Spinal cord (tissue), 9 donors: ENCODE measurements at regions not wholly inside any gene's neighbourhood (a gene's known extent, or its start where the extent isn't known, plus 50 kb on each side); places are given as distances from the start of the nearest gene placed in this dataset.

ENCODE experiments used
- DNase-seq, 6 donors: peaks; one replicate each; pipeline versions ENCODE4 v3.0.0 to v3.0.0-alpha.2; 2013 to 2015; ENCODE audit warnings: low spot score in 6 of 6, low read depth in 4 of 6
- H3K27ac ChIP-seq: one replicate; pipeline ENCODE4 v1.5.1; 2013; ENCODE audit warnings: low read depth, low read length, control low read depth
- H3K27me3 ChIP-seq: one replicate; pipeline ENCODE4 v1.6.1; 2013; ENCODE audit warnings: low read length; ENCODE audit not compliant: control insufficient read depth, insufficient read depth
- H3K36me3 ChIP-seq: one replicate; pipeline ENCODE4 v1.6.1; 2013; ENCODE audit warnings: low read length; ENCODE audit not compliant: control insufficient read depth, insufficient read depth
- H3K4me1 ChIP-seq: one replicate; pipeline ENCODE4 v1.6.1; 2013; ENCODE audit warnings: low read length; ENCODE audit not compliant: control insufficient read depth, insufficient read depth
- H3K4me3 ChIP-seq: one replicate; pipeline ENCODE4 v1.5.1; 2013; ENCODE audit warnings: low read depth, low read length, control low read depth
- H3K9me3 ChIP-seq: one replicate; pipeline ENCODE4 v1.6.1; 2013; ENCODE audit warnings: low read length; ENCODE audit not compliant: control insufficient read depth, insufficient read depth
- WGBS: methylation state at CpG from one replicate; pipeline ENCODE4 v1.1.5; 2013; ENCODE audit warnings: missing lambda C conversion rate; ENCODE audit not compliant: insufficient coverage; 5-methylcytosine and 5-hydroxymethylcytosine counted together
- donor health status: healthy.

- Histone ChIP-seq H3K27me3 (no peaks in the 10 kb centered on the region), H3K9me3 (no peaks in the 10 kb centered on the region), H3K36me3 (no peaks in the 10 kb centered on the region), H3K4me1 (no peaks in the 10 kb centered on the region), H3K27ac (no peak overlapping the region), H3K4me3 (no peak overlapping the region)
- WGBS: no CpG with 5 or more reads among the region's 1 CpG
- DNase-seq: no peak
These were observed 319.7 kb downstream of the RAPGEF2 start for GRCh38 chr4:159422626-159423025.

GRCh38 chr4:159425737-159426305 lies 322.9 kb downstream of the RAPGEF2 start:
- H3K4me3 ChIP-seq: no peak overlapping the region
- DNase-seq: no peak
- no peak overlapping the region for H3K27ac ChIP-seq
- no peaks in the 10 kb centered on the region for H3K27me3 ChIP-seq
- H3K36me3 ChIP-seq: no peaks in the 10 kb centered on the region
- no peaks in the 10 kb centered on the region for H3K9me3 ChIP-seq
- WGBS: no CpG with 5 or more reads among the region's 4 CpGs
- H3K4me1 ChIP-seq: no peaks in the 10 kb centered on the region

- H3K36me3 ChIP-seq: no peaks in the 10 kb centered on the region
- H3K4me1 ChIP-seq: no peaks in the 10 kb centered on the region
- H3K4me3 ChIP-seq: no peak overlapping the region
- H3K27me3 ChIP-seq: no peaks in the 10 kb centered on the region
- 100% methylated on average over 1 of the region's 5 CpGs for WGBS
- DNase-seq: no peak
- H3K27ac ChIP-seq: no peak overlapping the region
- H3K9me3 ChIP-seq: no peaks in the 10 kb centered on the region
These were observed 325.4 kb downstream of the RAPGEF2 start for GRCh38 chr4:159428293-159428692.

GRCh38 chr4:159428975-159429692 lies 326.3 kb downstream of the RAPGEF2 start:
- H3K27ac ChIP-seq: no peak overlapping the region
- no peaks in the 10 kb centered on the region for H3K4me1 ChIP-seq

GRCh38 chr4:159429693-159430035 lies 326.8 kb downstream of the RAPGEF2 start:
- H3K4me3 ChIP-seq: no peak overlapping the region
- H3K27ac ChIP-seq: no peak overlapping the region
- H3K36me3 ChIP-seq: no peaks in the 10 kb centered on the region
- no CpG with 5 or more reads among the region's 3 CpGs for WGBS
- DNase-seq: no peak
- no peaks in the 10 kb centered on the region for H3K27me3 ChIP-seq
- H3K4me1 ChIP-seq: no peaks in the 10 kb centered on the region
- no peaks in the 10 kb centered on the region for H3K9me3 ChIP-seq

More at GRCh38 chr4:159428975-159429692, 326.3 kb downstream of the RAPGEF2 start:
- 80% methylated on average over 1 of the region's 6 CpGs for WGBS
- no peaks in the 10 kb centered on the region for H3K9me3 ChIP-seq
- no peaks in the 10 kb centered on the region for H3K27me3 ChIP-seq
- no peak overlapping the region for H3K4me3 ChIP-seq
- no peaks in the 10 kb centered on the region for H3K36me3 ChIP-seq
- no peak for DNase-seq

- 100% methylated on average over 3 of the region's 5 CpGs for WGBS
- H3K4me1 ChIP-seq: no peaks in the 10 kb centered on the region
- no peak overlapping the region for H3K27ac ChIP-seq
These were observed 328.0 kb downstream of the RAPGEF2 start for GRCh38 chr4:159430896-159431295.

GRCh38 chr4:159432436-159432835 lies 329.6 kb downstream of the RAPGEF2 start:
- H3K4me1 ChIP-seq: no peaks in the 10 kb centered on the region
- H3K4me3 ChIP-seq: no peak overlapping the region
- H3K9me3 ChIP-seq: no peaks in the 10 kb centered on the region
- H3K36me3 ChIP-seq: no peaks in the 10 kb centered on the region
- no peak overlapping the region for H3K27ac ChIP-seq
- WGBS: 70% methylated on average over 2 of the region's 3 CpGs
- no peaks in the 10 kb centered on the region for H3K27me3 ChIP-seq
- DNase-seq: no peak

More at GRCh38 chr4:159430896-159431295, 328.0 kb downstream of the RAPGEF2 start:
- no peak for DNase-seq
- Histone ChIP-seq H3K9me3 (no peaks in the 10 kb centered on the region), H3K36me3 (no peaks in the 10 kb centered on the region), H3K4me3 (no peak overlapping the region), H3K27me3 (no peaks in the 10 kb centered on the region)

GRCh38 chr4:159433337-159433736 lies 330.5 kb downstream of the RAPGEF2 start:
- no peaks in the 10 kb centered on the region for H3K27me3 ChIP-seq
- no CpG with 5 or more reads among the region's 3 CpGs for WGBS
- H3K4me3 ChIP-seq: no peak overlapping the region
- no peaks in the 10 kb centered on the region for H3K4me1 ChIP-seq
- DNase-seq: no peak
- no peaks in the 10 kb centered on the region for H3K9me3 ChIP-seq
- no peaks in the 10 kb centered on the region for H3K36me3 ChIP-seq
- no peak overlapping the region for H3K27ac ChIP-seq

GRCh38 chr4:159434114-159434870 lies 331.4 kb downstream of the RAPGEF2 start:
- Histone ChIP-seq H3K4me1 (no peaks in the 10 kb centered on the region), H3K4me3 (no peak overlapping the region), H3K27ac (no peak overlapping the region), H3K36me3 (no peaks in the 10 kb centered on the region), H3K9me3 (no peaks in the 10 kb centered on the region), H3K27me3 (no peaks in the 10 kb centered on the region)
- WGBS: 94% methylated on average over 2 of the region's 4 CpGs
- peak in 1 of 6 donors; percentile 31 for DNase-seq

GRCh38 chr4:159434871-159435241 lies 332.0 kb downstream of the RAPGEF2 start:
- Histone ChIP-seq H3K9me3 (no peaks in the 10 kb centered on the region), H3K36me3 (no peaks in the 10 kb centered on the region), H3K27ac (no peak overlapping the region), H3K4me3 (no peak overlapping the region), H3K27me3 (no peaks in the 10 kb centered on the region), H3K4me1 (no peaks in the 10 kb centered on the region)
- WGBS: 92% methylated on average over 6 of the region's 8 CpGs
- DNase-seq: no peak
